GM19043 (cell line): ENCODE measurements at regions not wholly inside any gene's neighbourhood (a gene's known extent, or its start where the extent isn't known, plus 50 kb on each side); places are given as distances from the start of the nearest gene placed in this dataset.

ENCODE experiments used
- ATAC-seq: cut with Tn5 transposase; IDR thresholded peaks from one replicate; pipeline ENCODE4 v1.9.1; 2021; ENCODE audit warnings: low read depth; ENCODE audit not compliant: unreplicated experiment

DNA sequence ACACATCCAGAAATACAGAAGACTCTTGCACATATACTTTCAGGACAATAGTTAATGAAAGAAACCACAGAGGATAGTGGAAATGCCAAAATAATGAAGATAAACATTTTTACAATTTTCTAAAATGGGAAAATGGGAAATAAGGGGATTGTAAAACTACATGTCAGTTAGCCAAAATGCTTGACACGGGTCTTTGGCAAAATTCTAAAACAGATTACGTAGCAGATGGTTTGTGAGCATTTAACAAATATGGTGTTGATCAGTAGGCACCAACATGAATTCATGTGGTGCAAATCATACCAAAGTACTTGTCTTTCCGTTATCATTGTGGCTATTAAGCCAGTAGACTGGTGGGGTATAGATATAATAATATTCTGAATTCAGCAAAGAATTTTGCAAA lies 348.5 kb upstream of the ROBO1 start:
- no peak for ATAC-seq

DNA sequence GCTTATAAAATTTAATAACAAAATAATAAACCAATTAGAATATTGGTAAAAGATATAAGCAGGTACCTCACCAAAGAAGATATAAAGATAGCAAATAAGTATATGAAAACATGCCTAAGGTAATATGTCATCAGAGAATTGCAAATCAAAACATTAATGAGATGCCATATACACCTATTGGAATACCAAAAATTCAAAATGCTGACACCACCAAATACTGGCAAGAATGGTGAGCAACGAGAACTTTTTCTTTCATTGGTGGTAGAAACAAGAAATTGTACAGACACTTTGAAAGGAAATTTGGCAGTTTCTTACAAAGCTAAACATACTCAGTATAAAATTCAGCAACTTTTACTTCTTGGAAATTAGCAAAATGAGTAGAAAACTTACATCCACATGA lies 346.9 kb upstream of the ROBO1 start:
- no peak for ATAC-seq

DNA sequence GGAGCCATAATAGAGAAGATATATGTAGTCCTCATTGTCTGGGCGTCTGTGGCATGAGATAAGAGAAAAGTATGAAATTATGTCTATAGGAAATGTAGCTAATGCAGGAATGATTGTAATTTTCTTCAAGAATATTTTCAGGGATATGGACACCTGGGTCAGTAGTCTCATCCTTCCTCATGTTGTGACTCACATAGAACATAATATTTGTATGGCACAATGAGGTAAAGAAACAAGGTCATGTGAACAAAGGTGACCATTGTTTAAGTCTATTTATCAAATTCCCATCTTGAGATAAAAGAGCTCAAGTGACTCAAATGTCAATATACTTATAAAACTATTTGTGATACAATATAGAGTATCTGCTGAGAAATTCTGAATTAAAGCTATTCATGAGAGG lies 345.5 kb upstream of the ROBO1 start:
- no peak for ATAC-seq

DNA sequence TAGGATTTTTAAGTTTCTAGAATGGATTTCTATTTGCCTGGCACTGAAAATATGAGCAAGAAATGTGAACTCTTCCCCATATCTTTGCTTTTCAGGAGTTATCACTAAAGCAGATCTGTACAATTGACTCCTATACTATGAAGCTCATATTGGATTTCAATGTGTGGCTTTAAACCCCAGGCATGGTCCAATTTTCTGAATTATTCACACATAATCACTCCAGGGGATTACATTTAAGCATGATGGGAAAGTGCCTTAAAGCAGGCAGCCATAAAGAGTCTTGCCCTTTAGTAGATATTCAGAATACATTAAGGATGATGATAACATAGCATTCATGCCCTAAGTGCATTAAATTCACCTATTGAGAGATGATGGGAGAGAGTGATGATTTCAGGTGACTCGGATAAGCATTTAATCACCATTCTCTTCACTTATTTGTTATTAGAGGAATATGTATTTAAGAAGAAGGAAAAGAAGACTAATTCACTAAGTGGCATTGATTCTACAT lies 331.8 kb upstream of the ROBO1 start:
- ATAC-seq = no peak

DNA sequence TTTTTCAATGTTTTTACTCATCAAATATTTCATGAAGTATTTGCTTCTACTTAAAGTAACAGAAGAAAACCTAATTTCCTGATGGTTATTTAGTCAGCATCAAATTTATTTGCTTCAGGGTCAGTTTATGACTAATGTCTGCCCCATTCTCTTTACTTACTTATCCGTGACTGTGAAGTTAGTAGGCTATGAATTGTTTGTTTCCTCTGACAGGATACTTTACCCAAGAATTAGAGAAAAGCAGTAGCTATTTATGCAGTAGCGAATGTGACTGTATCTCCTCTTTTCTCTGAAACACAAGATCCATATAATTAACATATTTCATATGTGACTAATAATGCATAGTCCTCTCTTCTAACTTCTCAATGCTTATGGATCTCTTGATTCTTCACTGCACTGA lies 329.9 kb upstream of the ROBO1 start:
- ATAC-seq = no peak

DNA sequence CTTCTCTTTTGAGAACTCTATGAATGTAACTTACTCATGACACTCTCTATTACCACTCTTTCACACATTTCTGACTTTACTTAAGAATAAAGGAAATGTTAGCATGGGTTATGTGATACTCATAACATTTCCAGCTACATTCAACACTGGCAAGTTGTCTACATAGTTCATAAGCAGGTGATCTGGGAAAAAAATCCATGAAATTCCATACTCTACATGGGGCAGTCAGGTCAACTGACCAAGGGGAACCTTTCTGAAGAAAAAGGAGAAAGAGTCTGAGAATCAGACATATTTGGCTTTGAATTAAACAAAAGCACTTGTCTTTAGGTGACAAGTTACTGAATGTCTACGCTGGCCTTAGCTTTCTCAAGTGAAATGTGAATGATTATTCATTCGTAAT lies 329.1 kb upstream of the ROBO1 start:
- ATAC-seq = no peak

DNA sequence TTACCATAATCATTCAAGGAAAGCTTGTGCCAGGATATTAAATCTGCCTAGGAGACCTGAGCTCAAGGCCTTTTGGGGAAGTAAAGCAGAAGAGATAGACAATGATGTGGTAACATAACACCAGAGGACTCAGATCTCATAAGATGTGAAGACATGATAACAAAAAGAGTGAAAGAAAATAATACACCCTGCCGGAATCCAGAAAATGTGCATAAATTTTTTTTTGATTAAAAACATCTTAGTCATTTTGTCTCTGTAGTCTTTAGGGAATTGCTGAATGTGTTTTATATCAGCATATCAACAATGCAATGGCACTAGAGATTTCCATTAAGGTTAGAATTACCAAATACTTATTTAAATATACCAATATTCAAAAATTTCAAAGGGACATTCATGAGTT lies 326.8 kb upstream of the ROBO1 start:
- no peak for ATAC-seq

DNA sequence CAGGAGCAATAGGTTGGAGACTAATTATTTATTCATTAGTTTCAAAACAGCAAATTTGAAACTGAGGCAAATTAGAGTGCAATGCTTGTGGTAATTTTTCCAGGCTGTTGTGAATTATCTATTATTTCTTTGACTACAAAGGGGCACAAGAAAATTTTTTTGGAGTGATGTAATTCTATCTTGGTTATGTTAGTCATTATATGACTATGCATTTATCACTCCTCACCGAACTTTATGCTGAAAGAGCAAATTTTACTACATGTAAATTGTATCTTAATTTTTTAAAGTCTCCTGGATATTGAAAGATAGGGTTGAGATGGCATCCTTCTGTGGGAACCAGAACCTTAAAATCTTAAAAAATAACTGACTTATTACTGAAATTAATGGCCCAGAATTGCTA lies 320.0 kb upstream of the ROBO1 start:
- no peak for ATAC-seq

DNA sequence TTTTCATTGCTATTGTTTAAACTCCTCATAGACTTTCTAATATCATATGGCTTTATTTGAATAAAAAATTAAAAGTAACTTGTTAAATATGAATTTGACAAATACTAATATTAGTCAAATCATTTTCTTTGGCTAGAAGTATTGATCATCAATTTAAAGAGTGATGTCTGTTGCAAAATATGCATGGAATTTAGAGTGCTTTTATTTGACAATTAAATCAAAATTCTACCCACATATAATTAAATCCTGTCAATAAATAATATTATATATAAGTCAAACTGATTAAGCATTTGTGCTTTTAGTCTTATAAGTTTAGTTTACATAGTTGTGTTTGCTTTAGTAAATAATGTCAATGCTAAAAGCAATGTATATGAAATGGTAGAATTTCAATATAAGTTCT lies 318.6 kb upstream of the ROBO1 start:
- no peak for ATAC-seq

DNA sequence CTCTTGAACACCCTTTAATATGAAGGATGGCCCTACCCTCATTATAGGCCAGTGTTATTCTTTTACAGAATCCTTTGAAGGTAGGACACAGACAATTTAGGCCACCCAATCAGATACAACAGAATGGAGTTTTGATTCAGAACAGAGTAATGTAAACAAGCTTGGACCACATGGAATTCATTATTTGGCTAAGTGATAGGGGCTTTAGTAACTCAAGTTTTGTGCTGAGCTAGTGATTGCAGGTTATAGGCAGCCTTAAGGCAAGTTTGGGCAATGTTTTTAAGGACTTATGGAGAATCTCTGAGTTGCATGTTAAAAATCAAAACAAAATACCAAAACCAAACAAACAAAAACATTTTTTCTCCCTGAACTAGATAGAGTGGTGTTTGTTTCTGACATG lies 312.1 kb upstream of the ROBO1 start:
- ATAC-seq = no peak

DNA sequence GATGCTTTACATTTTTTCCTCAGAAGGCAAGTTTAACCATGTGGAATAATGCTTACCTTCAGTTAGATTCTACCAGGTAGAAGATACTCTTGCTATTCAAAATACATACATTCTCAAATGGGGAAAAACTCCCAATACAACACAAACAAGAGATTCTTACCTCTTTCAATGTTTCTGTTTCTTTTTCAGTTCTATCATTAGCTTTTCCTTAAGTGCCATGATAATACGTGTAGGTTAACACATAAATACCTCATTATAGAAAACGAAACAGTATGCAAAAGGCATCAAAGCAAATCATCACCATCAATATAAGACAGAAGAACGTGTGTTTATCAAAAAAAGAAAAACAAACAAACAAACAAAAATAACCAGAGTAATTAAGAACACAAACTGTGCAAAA lies 300.7 kb upstream of the ROBO1 start:
- ATAC-seq = no peak

DNA sequence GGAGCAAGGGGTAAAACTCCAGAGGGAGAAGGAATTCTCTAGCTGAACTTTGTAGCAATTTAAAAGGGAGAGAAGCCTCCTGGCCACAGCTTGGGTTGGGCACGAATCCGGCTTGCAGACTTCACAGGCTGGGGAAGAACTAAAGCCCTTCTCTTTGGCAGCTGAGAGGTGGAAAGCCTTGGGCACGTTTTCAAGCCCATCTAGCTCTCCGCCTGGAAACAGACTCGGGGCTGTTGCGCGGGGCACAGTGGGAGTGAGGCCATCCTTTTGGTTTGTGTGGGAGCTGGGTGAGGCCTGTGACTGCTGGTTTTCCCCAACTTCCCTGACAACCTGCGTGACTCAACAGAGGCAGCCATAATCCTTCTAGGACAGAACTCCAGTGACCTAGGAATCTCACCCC lies 295.7 kb upstream of the ROBO1 start:
- no peak for ATAC-seq

DNA sequence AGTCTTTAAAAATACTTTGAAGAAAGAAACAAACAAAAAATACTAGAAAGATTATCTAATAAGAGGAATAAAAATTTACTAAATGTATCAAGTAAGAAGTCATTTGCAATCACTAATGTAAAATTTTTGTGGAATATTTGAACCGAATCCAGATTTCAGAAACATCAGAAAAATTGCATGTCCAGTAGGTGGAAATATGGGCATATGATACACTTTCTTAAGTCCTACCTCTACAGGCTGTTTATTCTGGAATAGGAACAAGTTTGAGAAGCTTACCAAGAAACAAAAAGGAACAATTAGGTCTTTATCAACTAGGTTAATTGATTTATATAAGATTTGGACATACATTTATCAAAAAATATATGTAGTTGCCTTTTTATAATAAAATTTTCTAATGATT lies 292.9 kb upstream of the ROBO1 start:
- no peak for ATAC-seq

DNA sequence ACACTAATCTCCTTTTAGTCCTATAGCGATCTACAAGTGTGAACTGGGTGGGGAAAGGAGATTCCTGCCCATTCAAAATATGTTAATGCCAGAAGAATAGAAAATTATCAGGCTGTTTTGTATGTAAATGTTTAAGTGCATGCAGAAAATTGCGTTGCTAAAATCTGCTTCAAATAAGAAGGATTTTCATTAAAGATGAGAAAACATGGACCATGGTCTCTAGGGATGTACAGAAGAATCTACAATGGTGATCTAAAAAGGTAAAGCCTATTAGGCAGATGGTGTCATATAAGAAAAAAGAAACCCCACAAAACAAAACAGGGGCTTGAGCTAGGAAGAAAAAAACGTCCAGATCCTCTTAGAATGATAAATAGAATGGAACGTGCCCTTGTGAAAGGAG lies 287.5 kb upstream of the ROBO1 start:
- no peak for ATAC-seq

DNA sequence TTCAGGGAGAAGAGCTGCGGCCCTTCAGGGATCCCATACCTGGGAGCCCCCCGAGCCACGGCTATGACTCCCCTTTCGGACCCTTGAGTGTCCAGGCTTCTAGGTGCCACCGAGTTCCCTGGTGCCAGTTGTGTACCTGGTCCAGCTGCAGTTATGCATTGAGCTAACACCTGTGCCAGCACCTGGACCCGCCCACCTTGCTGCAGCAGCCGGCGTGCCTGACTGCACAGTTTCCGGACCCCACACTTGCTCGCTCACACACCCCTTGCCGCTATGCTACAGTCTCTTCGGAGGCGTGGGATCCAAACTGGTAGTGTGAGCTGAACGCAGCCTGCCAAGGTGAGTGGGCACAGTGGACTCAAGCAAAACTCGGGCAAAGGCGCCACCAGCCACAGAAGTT lies 284.5 kb upstream of the ROBO1 start:
- no peak for ATAC-seq

DNA sequence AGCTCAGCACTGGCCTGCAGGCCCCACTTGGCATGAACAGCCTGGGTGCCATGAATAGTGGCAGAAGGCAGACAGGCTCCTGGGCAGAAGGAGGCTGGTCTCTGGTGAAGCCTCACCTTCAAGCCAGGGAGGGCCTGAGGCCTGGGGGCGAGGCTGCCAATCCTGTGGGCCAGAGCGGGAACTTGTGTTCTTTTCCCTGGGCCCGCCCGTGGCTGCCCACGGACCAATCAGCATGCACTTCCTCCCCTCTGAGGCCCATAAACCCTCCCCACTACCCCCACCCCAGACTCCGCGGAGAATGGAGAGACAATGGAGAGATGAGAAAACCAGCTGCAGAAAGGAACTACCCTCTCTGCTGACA lies 283.8 kb upstream of the ROBO1 start:
- no peak for ATAC-seq

DNA sequence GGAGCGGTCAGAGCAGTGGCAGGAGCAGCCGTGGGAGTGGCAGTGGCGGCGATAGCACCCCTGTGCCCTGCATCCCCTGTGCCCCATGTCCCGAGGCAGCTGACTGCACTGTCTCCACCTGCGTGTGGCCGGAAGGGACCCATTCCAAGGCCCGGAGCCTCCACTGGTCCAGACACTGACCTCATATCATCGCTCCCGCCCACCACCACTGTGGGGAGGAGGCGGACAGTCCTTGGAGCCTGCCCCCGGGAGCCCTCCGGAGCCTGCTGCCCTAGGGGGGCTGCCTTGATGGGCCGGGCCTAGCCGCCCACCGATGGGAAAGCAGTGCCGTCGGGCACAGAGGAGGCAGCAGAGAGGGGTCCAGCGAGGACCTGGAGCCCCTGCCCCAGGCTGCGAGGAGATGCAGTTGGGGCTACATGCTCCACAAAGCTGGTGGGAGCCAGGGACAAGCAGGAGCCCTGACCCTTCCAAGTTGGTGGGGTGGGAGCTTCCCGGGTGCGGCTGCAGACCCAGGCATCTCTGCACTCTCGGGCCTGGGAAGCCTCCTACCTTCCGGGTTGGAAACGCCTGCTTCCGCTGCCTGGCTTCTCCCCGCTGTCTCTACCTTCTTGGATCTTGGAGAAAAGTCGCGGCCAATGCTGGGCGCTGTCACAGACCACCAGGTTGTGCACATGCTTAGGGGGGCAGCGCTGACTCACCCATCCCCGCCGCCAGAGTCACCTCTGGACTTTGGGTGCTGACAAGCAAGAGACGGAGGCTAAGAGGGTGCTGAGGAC lies 283.2 kb upstream of the ROBO1 start:
- ATAC-seq = no peak

DNA sequence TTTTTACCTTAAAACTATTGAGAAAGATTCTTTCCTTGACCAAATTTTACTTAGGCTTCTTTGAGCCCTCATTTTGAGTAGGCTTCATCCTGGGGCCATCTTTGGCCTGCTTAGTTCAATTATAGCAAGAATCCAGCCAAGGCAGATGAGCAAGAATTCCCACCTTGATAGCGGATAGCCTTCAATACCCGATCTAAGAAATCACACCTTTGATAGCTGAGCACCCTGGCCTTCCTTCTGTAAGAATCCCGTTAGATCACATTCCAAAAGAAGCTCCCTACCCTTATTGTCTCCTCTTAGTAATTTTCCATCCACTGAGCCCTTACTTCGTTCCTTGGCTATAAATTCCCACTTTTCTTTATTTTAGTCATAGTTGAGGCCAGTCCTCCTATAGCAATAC lies 275.4 kb upstream of the ROBO1 start:
- no peak for ATAC-seq

DNA sequence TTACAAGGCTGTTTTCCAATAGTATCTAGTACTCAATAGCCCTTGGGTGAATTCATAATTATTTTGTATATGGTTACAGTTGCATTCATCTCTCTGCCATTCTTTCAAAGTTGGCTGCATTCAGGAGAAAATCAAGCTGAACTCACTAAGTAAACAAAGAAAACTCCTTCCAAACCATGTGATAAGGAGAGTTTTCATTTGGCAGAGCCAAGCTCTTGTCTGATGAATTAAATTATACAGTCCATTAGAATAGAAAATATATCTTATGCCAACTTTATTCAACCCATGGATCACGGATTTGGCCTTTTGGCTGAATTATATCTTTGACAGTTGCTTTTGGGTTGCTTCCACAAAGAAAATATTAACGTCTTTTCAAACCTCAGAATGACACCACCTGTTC lies 272.3 kb upstream of the ROBO1 start:
- no peak for ATAC-seq

DNA sequence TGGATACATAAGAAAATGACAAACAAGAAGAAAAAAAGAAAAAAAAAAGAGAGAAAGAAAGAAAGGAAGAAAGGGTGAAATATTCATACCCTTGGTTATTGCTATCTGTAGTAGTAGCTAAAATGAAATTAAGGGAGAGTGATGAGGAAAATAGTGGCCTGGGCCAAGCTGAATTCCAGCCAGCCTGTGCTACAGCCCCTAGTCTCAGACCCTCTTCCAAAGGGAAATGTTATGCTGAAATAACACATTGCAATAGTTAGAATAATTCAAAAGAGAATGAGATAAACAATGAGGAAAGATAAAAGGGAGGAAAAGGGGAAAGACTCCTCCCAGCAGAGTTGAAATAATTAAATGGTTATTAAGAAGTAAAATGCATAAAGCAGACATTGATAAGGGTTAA lies 268.4 kb upstream of the ROBO1 start:
- no peak for ATAC-seq

DNA sequence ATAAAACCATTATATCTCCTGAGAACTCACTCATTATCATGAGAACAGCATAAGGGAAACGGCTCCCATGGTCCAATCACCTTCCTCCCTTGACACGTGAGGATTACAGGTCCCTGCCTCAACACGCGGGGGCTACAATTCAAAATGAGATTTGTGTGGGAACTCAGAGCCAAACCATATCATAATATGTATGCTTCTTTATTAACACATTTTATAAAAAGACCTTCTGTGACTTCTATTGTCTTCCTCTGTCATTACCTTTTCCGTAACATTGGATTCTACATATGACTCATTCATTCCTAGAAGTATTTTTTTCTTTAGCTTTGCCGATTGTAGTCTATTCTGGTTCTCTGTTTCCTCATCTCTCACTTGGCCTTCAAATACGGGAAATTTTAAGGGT lies 267.2 kb upstream of the ROBO1 start:
- no peak for ATAC-seq

DNA sequence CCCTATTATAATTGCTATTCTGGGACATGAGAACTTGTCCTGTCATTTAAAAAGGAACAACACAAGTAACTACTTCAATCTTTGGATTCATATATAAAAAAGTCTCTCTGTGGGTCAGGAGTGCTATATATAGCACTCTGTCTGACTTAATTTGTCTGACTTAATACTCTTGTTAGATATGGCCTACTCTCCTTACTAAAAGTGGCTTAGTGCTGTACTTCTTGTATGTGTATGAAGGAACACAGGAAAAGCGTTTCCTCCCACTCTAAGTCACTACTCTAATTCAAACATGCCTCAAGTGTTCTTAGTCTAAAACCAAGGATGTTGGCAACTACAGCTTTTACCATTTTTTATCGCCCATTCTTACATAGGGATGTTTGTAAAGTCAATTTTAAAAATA lies 255.2 kb upstream of the ROBO1 start:
- ATAC-seq = no peak

DNA sequence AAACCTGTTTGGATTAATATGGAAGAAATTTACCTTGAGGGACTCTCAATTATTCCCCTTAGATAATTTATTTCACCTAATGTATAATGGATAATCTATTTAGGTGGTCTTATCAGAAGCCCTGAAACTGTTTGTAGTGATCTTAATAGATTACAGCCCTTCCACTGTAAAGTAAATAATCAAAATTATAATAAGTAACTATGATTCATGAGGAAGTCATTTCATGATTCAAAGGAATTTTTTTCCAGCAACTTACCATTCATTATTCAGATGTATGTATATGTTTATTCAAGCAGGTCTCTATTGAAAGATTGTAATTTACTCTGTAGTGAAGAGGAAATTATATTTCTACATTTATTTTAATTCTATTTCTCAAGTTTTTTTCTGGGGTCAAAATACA lies 250.6 kb upstream of the ROBO1 start:
- ATAC-seq = no peak
